ENCODE measurements at regions not wholly inside any gene's neighbourhood (a gene's known extent, or its start where the extent isn't known, plus 50 kb on each side); places are given as distances from the start of the nearest gene placed in this dataset.

DNA sequence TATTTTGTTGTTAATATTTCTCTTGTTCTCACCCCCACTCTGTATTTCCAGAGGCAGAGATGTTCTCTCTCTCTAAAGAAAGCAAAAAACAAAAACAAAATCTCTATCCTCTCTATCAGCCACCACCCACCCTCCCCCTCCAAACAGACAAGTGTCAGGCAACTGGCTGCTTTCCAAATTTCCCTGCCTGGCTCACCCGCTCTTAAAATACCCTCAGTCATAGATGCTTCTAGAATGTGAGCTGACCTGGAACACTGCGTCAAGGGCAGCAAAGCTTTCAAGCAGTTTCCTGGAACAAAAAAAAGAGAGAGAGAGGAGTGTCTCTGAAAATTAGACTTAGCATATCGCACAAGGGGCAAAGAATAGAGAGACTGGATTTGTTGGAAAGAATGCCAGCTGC, 341.0 kb upstream of the ZMIZ1 start:
- H3K9me3 ChIP-seq, result no peaks in the 10 kb centered on the region
- 39 to 42% methylated on average over 3 of the region's 3 CpGs for WGBS, 2 donors
- no peaks in the 10 kb centered on the region for H3K4me1 ChIP-seq
- H3K36me3 ChIP-seq (ENCODE audit: low read depth, missing control alignments), result no peaks in the 10 kb centered on the region
- TF ChIP-seq, protein P1, sequence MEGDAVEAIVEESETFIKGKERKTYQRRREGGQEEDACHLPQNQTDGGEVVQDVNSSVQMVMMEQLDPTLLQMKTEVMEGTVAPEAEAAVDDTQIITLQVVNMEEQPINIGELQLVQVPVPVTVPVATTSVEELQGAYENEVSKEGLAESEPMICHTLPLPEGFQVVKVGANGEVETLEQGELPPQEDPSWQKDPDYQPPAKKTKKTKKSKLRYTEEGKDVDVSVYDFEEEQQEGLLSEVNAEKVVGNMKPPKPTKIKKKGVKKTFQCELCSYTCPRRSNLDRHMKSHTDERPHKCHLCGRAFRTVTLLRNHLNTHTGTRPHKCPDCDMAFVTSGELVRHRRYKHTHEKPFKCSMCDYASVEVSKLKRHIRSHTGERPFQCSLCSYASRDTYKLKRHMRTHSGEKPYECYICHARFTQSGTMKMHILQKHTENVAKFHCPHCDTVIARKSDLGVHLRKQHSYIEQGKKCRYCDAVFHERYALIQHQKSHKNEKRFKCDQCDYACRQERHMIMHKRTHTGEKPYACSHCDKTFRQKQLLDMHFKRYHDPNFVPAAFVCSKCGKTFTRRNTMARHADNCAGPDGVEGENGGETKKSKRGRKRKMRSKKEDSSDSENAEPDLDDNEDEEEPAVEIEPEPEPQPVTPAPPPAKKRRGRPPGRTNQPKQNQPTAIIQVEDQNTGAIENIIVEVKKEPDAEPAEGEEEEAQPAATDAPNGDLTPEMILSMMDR (IDR thresholded peaks at IDR 0.05), result no peak
- TF ChIP-seq POLR2A (IDR thresholded peaks at IDR 0.05), result no peak
- DNase-seq, result no peak
- intact Hi-C loops (cut with DNase I; ENCODE audit: low total_unique reads), result no loop called here
- H3K27me3 ChIP-seq, result no peaks in the 10 kb centered on the region
- H3K4me3 ChIP-seq, result no peak overlapping the region
- no peak overlapping the region for H3K27ac ChIP-seq

- Histone ChIP-seq H3K9me3 (no peaks in the 10 kb centered on the region), H3K4me3 (no peak overlapping the region), H3K36me3 (ENCODE audit: low read depth, missing control alignments) (no peaks in the 10 kb centered on the region), H3K27ac (no peak overlapping the region), H3K27me3 (no peaks in the 10 kb centered on the region), H3K4me1 (no peaks in the 10 kb centered on the region)
- DNase-seq, result no peak
- TF ChIP-seq, protein P1 (IDR thresholded peaks at IDR 0.05), result no peak
- no peak for TF ChIP-seq POLR2A (IDR thresholded peaks at IDR 0.05)
- intact Hi-C loops (cut with DNase I; ENCODE audit: low total_unique reads), result no loop called here
- 92 to 94% methylated on average over 2 of the region's 2 CpGs for WGBS, 2 donors
These were observed 340.6 kb upstream of the ZMIZ1 start for GRCh38 chr10:78728176-78728575.

- no peaks in the 10 kb centered on the region for H3K36me3 ChIP-seq (ENCODE audit: low read depth, missing control alignments)
- intact Hi-C loops (cut with DNase I; ENCODE audit: low total_unique reads), result no loop called here
- no peak for DNase-seq
- WGBS, 2 donors, result 92 to 97% methylated on average over 6 to 8 of the region's 8 CpGs
- H3K9me3 ChIP-seq, result no peaks in the 10 kb centered on the region
- H3K4me1 ChIP-seq, result no peaks in the 10 kb centered on the region
- no peak overlapping the region for H3K4me3 ChIP-seq
- no peaks in the 10 kb centered on the region for H3K27me3 ChIP-seq
- H3K27ac ChIP-seq, result no peak overlapping the region
- no peak for TF ChIP-seq POLR2A (IDR thresholded peaks at IDR 0.05)
- TF ChIP-seq, protein P1 (IDR thresholded peaks at IDR 0.05), result no peak
These were observed 339.4 kb upstream of the ZMIZ1 start for GRCh38 chr10:78729366-78729765.

DNA sequence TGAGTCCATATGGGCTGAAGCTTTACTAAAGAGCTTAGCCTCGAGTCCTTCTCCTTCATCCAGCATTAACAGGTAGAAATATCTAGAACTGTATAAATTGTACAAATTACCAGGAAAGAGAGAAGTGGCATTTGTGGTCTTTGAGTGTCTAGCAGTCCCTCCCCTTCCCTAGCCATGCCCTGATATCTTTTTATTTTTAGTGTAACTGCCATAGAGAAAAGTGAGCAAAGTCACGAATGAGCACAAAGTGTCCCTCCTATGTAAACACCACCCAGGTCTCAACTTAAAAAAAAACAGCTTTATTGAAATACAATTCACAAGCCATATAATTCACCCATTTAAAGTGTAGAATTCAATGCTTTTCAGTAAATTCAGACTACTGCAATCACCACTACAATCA, 339.0 kb upstream of the ZMIZ1 start:
- Histone ChIP-seq H3K27ac (no peak overlapping the region), H3K9me3 (no peaks in the 10 kb centered on the region), H3K36me3 (ENCODE audit: low read depth, missing control alignments) (no peaks in the 10 kb centered on the region), H3K4me1 (no peaks in the 10 kb centered on the region), H3K27me3 (no peaks in the 10 kb centered on the region), H3K4me3 (no peak overlapping the region)
- intact Hi-C loops (cut with DNase I; ENCODE audit: low total_unique reads), result no loop called here
- WGBS, 2 donors, result 40 to 42% methylated on average over 2 of the region's 2 CpGs
- TF ChIP-seq, protein P1 (IDR thresholded peaks at IDR 0.05), result no peak
- TF ChIP-seq POLR2A (IDR thresholded peaks at IDR 0.05), result no peak
- DNase-seq, result no peak

DNA sequence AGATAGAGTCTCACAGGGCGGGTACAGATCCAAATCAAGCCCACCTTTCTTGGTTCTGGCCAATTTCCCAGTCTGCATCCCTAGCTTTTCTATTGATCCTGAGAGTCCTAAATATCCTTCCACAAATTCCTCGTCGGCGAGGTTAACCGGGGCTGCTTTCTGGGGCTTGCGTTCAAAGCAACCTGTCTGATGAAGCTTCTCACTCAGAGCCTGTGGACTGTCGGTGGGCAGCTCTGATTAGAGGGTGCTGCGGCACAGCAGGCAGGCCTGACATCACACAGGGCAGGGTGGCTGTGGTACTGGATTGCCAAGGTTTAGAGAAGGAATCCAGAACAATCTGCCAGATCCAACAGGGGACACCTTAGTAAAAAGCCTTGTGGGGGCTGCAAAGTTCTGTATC, 338.0 kb upstream of the ZMIZ1 start:
- H3K4me1 ChIP-seq, result no peaks in the 10 kb centered on the region
- H3K4me3 ChIP-seq, result no peak overlapping the region
- WGBS, 2 donors, result 61 to 64% methylated on average over 8 of the region's 8 CpGs
- no peak overlapping the region for H3K27ac ChIP-seq
- TF ChIP-seq, protein P1 (IDR thresholded peaks at IDR 0.05), result no peak
- TF ChIP-seq POLR2A (IDR thresholded peaks at IDR 0.05), result no peak
- intact Hi-C loops (cut with DNase I; ENCODE audit: low total_unique reads), result no loop called here
- H3K36me3 ChIP-seq (ENCODE audit: low read depth, missing control alignments), result no peaks in the 10 kb centered on the region
- no peak for DNase-seq
- no peaks in the 10 kb centered on the region for H3K27me3 ChIP-seq
- H3K9me3 ChIP-seq, result no peaks in the 10 kb centered on the region

Measured in testis (tissue), 2 donors.